GM23248 (cell line): ENCODE measurements at regions not wholly inside any gene's neighbourhood (a gene's known extent, or its start where the extent isn't known, plus 50 kb on each side); places are given as distances from the start of the nearest gene placed in this dataset.

ENCODE experiments used
- DNase-seq: peaks from one replicate; pipeline ENCODE4 v3.0.0-alpha.2; 2015
- H2AFZ ChIP-seq: fragments of 200-600 bp; sonication (generic); 2 replicates; pipeline ENCODE4 v1.6.1; 2016; ENCODE audit warnings: antibody characterized with exemption
- H3F3A ChIP-seq: fragments of 200-600 bp; sonication (generic); 2 replicates; pipeline ENCODE4 v1.6.1; 2016; ENCODE audit warnings: mild to moderate bottlenecking, antibody characterized with exemption, mixed run types; ENCODE audit not compliant: insufficient read depth
- H3K27ac ChIP-seq: fragments of 200-600 bp; sonication (generic); 2 replicates; pipeline ENCODE4 v1.5.1; 2016; ENCODE audit warnings: mild to moderate bottlenecking
- H3K27me3 ChIP-seq: fragments of 200-600 bp; sonication (generic); replicated peaks from 2 replicates; pipeline ENCODE4 v1.6.1; 2016; ENCODE audit warnings: mild to moderate bottlenecking; ENCODE audit not compliant: insufficient read depth
- H3K36me3 ChIP-seq: fragments of 200-600 bp; sonication (generic); 2 replicates; pipeline ENCODE4 v1.6.1; 2016; ENCODE audit warnings: low read depth, mild to moderate bottlenecking
- H3K4me1 ChIP-seq: fragments of 200-600 bp; sonication (generic); 2 replicates; pipeline ENCODE4 v1.6.1; 2016; ENCODE audit warnings: mild to moderate bottlenecking; ENCODE audit not compliant: insufficient read depth
- H3K4me2 ChIP-seq: fragments of 200-600 bp; sonication (generic); one replicate; pipeline ENCODE4 v1.6.1; 2016; ENCODE audit warnings: mild to moderate bottlenecking; ENCODE audit not compliant: unreplicated experiment
- H3K4me3 ChIP-seq: fragments of 200-600 bp; sonication (generic); 2 replicates; pipeline ENCODE4 v1.5.1; 2016; ENCODE audit warnings: mild to moderate bottlenecking
- H3K79me2 ChIP-seq: fragments of 200-600 bp; sonication (generic); 2 replicates; pipeline ENCODE4 v1.6.1; 2016; ENCODE audit warnings: mild to moderate bottlenecking; ENCODE audit not compliant: insufficient read depth
- H3K9ac ChIP-seq: fragments of 200-600 bp; sonication (generic); 2 replicates; pipeline ENCODE4 v1.6.1; 2016; ENCODE audit warnings: mild to moderate bottlenecking
- H3K9me2 ChIP-seq: fragments of 200-600 bp; sonication (generic); 2 replicates; pipeline ENCODE4 v1.6.1; 2016; ENCODE audit warnings: mixed run types, mild to moderate bottlenecking, moderate library complexity; ENCODE audit not compliant: insufficient read depth
- H3K9me3 ChIP-seq: fragments of 200-600 bp; sonication (generic); one replicate; pipeline ENCODE4 v1.6.1; 2017; ENCODE audit warnings: low read depth
- H4K20me1 ChIP-seq: fragments of 200-600 bp; sonication (generic); 2 replicates; pipeline ENCODE4 v1.6.0; 2016; ENCODE audit not compliant: insufficient read depth
- EZH2 ChIP-seq: fragments of 200-600 bp; sonication (generic); IDR thresholded peaks from 2 replicates; pipeline ENCODE4 v1.6.1; 2018; ENCODE audit warnings: antibody characterized with exemption, mild to moderate bottlenecking; ENCODE audit not compliant: insufficient read depth, poor library complexity, severe bottlenecking
- EZH2phosphoT487 ChIP-seq: fragments of 200-600 bp; sonication (generic); IDR thresholded peaks from 2 replicates; pipeline ENCODE4 v1.6.1; 2018; ENCODE audit warnings: antibody characterized with exemption, moderate library complexity, mild to moderate bottlenecking, low read depth; ENCODE audit not compliant: insufficient read depth
- WGBS, 2 experiments: methylation state at CpG; one replicate each; pipeline ENCODE4 v1.1.6; 2015 to 2017; ENCODE audit warnings: low lambda C conversion rate in 2 of 2, low coverage in 1 of 2; ENCODE audit errors: missing lambda C conversion rate in 2 of 2; 5-methylcytosine and 5-hydroxymethylcytosine counted together
- in situ Hi-C: fragments of 300-500 bp; cut with MboI; formaldehyde crosslinking; loops from 2 replicates; pipeline ENCODE4 v1.15.0; 2020

DNA sequence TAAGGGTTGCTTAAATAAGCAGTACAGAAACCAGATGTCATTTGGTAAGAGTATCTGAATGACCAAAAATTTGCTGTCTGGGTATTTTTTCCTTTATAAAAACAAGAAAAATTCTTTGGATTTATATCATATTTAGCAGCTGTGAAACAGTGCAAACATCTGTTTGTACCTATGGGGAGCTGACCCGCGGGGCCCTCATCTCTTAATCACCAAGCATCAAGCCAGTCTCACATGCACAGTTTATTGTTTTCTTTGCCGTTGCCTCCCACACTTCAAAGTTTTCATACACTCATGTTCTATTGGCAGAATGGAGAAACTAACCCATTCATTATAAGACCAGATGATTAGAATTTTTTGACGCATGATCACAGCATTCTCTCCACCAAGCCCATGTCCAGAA is 142.2 kb downstream of the BMP4 start:
- H3K27ac ChIP-seq, result no peak overlapping the region
- H3K9me2 ChIP-seq, result no peaks in the 10 kb centered on the region
- H3K4me3 ChIP-seq, result no peak overlapping the region
- no peaks in the 10 kb centered on the region for H3K27me3 ChIP-seq
- no peaks in the 10 kb centered on the region for H3K36me3 ChIP-seq
- in situ Hi-C loops, result no loop called here
- WGBS, 2 experiments, result 1 to 2% methylated on average over 4 of the region's 4 CpGs
- no peaks in the 10 kb centered on the region for H3K9me3 ChIP-seq
- no peaks in the 10 kb centered on the region for H4K20me1 ChIP-seq
- no peak overlapping the region for H3K4me2 ChIP-seq
- no peaks in the 10 kb centered on the region for H3K79me2 ChIP-seq
- no peak overlapping the region for H3K9ac ChIP-seq
- H3K4me1 ChIP-seq, result no peaks in the 10 kb centered on the region
- TF ChIP-seq EZH2, result no peak
- TF ChIP-seq EZH2phosphoT487, result no peak
- DNase-seq, result no peak
- H3F3A ChIP-seq, result no peaks in the 10 kb centered on the region
- H2AFZ ChIP-seq, result no peak overlapping the region

DNA sequence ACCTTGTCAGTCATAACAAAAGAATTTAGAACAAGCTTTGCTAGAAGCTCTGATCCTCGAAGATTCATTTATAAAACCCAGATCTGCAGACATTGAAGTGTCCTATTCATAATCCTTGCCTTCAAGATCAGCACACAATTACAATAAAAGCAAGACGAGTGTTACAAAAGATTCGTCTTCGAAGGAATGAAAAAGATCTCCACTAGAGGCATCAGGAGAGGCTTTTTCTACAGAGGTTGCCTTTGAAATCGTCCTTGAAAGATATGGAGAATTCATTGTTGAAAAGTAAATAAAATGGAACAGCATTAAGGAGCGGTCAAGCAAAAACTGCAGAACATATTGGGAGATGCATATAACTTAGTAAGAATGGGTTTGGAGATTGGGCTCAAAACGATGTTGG is 146.4 kb downstream of the BMP4 start:
- no peak overlapping the region for H2AFZ ChIP-seq
- no peak for TF ChIP-seq EZH2
- no peak for TF ChIP-seq EZH2phosphoT487
- H3K79me2 ChIP-seq, result no peaks in the 10 kb centered on the region
- no peak overlapping the region for H3K4me2 ChIP-seq
- no peaks in the 10 kb centered on the region for H3K27me3 ChIP-seq
- H3K9me3 ChIP-seq, result no peaks in the 10 kb centered on the region
- H3F3A ChIP-seq, result no peaks in the 10 kb centered on the region
- in situ Hi-C loops, result no loop called here
- 40 to 45% methylated on average over 7 of the region's 7 CpGs for WGBS, 2 experiments
- H3K27ac ChIP-seq, result no peak overlapping the region
- H3K9ac ChIP-seq, result no peak overlapping the region
- no peaks in the 10 kb centered on the region for H4K20me1 ChIP-seq
- H3K4me3 ChIP-seq, result no peak overlapping the region
- no peaks in the 10 kb centered on the region for H3K36me3 ChIP-seq
- no peak for DNase-seq
- H3K9me2 ChIP-seq, result no peaks in the 10 kb centered on the region
- no peaks in the 10 kb centered on the region for H3K4me1 ChIP-seq

DNA sequence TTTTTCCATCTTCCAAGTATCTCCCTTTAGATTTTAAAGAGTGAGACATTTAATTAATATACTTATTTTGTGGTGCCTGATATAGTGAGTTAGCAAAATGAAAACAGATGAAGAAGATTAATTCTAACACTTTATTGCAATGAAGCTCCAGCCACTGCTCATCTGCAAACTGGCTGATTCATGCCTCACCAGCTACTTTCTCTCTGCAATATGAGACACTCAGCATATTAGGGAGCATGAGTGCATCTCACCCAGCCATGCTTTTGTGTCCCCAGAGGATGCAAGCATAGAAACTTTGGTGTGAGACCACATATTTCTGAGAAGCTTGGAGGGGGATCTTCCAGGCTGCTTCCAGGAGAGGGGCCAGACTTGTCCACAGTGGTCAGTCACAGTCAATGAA is 148.6 kb downstream of the BMP4 start:
- H3K4me2 ChIP-seq, result no peak overlapping the region
- H3K9me2 ChIP-seq, result no peaks in the 10 kb centered on the region
- no peak overlapping the region for H3K27ac ChIP-seq
- DNase-seq, result no peak
- no peaks in the 10 kb centered on the region for H3K27me3 ChIP-seq
- no peaks in the 10 kb centered on the region for H3F3A ChIP-seq
- H2AFZ ChIP-seq, result no peak overlapping the region
- in situ Hi-C loops, result no loop called here
- no peak overlapping the region for H3K4me3 ChIP-seq
- H3K79me2 ChIP-seq, result no peaks in the 10 kb centered on the region
- no peaks in the 10 kb centered on the region for H3K9me3 ChIP-seq
- no peak overlapping the region for H3K9ac ChIP-seq
- no peaks in the 10 kb centered on the region for H3K36me3 ChIP-seq
- no peaks in the 10 kb centered on the region for H3K4me1 ChIP-seq
- no peaks in the 10 kb centered on the region for H4K20me1 ChIP-seq
- TF ChIP-seq EZH2phosphoT487 (no peak), EZH2 (no peak)

DNA sequence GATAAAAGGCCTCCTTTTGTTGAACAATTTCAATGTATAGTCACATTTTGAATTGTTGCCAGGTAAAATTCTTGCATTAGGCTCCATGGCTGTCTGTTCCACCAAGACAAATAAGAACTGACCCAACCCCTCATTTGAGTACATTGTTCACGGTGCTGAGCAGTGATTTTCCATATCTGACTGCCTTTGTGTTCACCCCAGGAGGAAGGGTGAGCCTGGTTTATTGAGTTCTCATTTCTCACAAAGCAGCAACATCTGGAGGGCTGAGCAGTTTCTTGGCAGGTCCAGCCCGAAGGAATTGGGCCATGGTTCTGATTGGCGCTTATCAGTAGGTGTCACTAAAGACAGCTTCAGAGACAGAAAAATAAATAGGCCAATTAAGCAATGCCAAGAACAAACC is 149.1 kb downstream of the BMP4 start:
- TF ChIP-seq EZH2phosphoT487 (no peak), EZH2 (no peak)
- DNase-seq, result no peak

DNA sequence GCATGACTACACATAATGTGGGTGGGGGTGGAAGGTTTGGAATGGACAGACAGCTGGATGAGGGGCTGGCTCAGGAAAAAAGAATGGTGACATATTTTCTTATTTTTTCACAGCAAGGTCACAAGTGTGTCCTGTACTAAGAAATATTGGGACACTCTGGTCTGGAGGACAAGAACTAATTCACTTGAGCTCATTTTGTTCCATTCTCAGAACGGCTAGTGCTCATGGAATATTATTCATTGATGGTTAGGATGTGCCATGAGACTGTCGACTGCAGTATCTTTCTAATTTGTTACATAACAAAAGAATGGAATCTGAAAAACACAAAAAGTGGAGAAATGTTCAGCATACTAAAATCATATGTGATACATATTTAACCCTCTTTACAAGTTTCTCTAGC is 149.5 kb downstream of the BMP4 start:
- Histone ChIP-seq H3K36me3 (no peaks in the 10 kb centered on the region), H3K4me2 (no peak overlapping the region), H2AFZ (no peak overlapping the region), H3K9me3 (no peaks in the 10 kb centered on the region), H3K27me3 (no peaks in the 10 kb centered on the region), H3K4me1 (no peaks in the 10 kb centered on the region), H3K9ac (no peak overlapping the region), H3K9me2 (no peaks in the 10 kb centered on the region), H3K79me2 (no peaks in the 10 kb centered on the region), H4K20me1 (no peaks in the 10 kb centered on the region), H3F3A (no peaks in the 10 kb centered on the region), H3K27ac (no peak overlapping the region), H3K4me3 (no peak overlapping the region)
- TF ChIP-seq EZH2phosphoT487, result no peak
- no peak for TF ChIP-seq EZH2
- whole genome bisulfite sequencing, 2 experiments, result 0 to 4% methylated on average over 2 of the region's 2 CpGs
- no peak for DNase-seq
- in situ Hi-C loops, result no loop called here

More for the DNA sequence above, 149.1 kb downstream of the BMP4 start:
- Histone ChIP-seq H3K79me2 (no peaks in the 10 kb centered on the region), H4K20me1 (no peaks in the 10 kb centered on the region), H3K4me3 (no peak overlapping the region), H3K9me2 (no peaks in the 10 kb centered on the region), H3F3A (no peaks in the 10 kb centered on the region), H3K36me3 (no peaks in the 10 kb centered on the region), H2AFZ (no peak overlapping the region), H3K9me3 (no peaks in the 10 kb centered on the region), H3K4me2 (no peak overlapping the region), H3K9ac (no peak overlapping the region), H3K27me3 (no peaks in the 10 kb centered on the region), H3K4me1 (no peaks in the 10 kb centered on the region), H3K27ac (no peak overlapping the region)
- WGBS, 2 experiments, result 12 to 19% methylated on average over 3 of the region's 3 CpGs
- in situ Hi-C loops, result no loop called here
